ENCODE measurements at regions not wholly inside any gene's neighbourhood (a gene's known extent, or its start where the extent isn't known, plus 50 kb on each side); places are given as distances from the start of the nearest gene placed in this dataset.

DNA sequence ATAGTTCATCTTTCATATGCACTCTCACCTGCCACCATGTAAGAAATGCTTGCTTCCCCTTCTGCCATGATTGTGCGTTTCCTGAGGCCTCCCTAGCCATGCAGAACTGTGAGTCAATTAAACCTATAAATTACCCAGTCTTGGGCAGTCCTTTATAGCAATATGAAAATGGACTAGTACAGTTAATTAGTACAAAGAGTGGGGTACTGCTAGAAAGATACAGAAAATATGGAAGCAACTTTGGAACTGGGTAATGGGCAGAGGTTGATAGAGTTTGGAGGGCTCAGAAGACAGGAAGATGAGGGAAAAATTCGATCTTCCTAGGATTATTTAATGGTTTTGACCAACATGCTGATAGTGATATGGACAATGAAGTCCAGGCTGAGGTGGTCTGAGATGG, 246.9 kb downstream of the CGGBP1 start:
- no peak for TF ChIP-seq CTCF (IDR thresholded peaks at IDR 0.05; ENCODE audit: low read depth, low read length, missing input control)
- TF ChIP-seq HNF4G (IDR thresholded peaks at IDR 0.05), result no peak
- no peak for TF ChIP-seq ATF3 (IDR thresholded peaks at IDR 0.05)
- TF ChIP-seq TAF1 (conservative IDR thresholded peaks at IDR 0.05), result no peak
- no peak for TF ChIP-seq JUND (IDR thresholded peaks at IDR 0.05)

Data from liver (tissue), 3 donors.